PC-3 (cell line): ENCODE measurements at regions not wholly inside any gene's neighbourhood (a gene's known extent, or its start where the extent isn't known, plus 50 kb on each side); places are given as distances from the start of the nearest gene placed in this dataset.

Source experiments
- ATAC-seq: fragments of 200-7000 bp; cut with Tn5 transposase; 2 replicates; pipeline ENCODE4 v1.9.1; 2020; ENCODE audit warnings: mild to moderate bottlenecking, moderate library complexity
- BruUV-seq: library from RNA; stranded (reverse); fragments of 400-500 nt; replicated peaks from 2 replicates; lab custom pipeline; 2021; lab: Mats Ljungman, UMichigan
- CTCF ChIA-PET: fragments of 300-600 bp; sonication (Branson Sonifier 250); formaldehyde crosslinking; loops from one replicate; lab custom pipeline; 2022; ENCODE audit warnings: antibody characterized with exemption; lab: Charles Lee
- POLR2A ChIA-PET: fragments of 300-600 bp; sonication (Branson Sonifier 250); formaldehyde crosslinking; loops from one replicate; lab custom pipeline; 2022; ENCODE audit warnings: antibody characterized with exemption; ENCODE audit not compliant: unreplicated experiment; lab: Charles Lee
- DNase-seq: peaks from one replicate; pipeline ENCODE4 v3.0.0-alpha.2; 2015
- H2AFZ ChIP-seq: fragments of 300-600 bp; sonication (generic); 2 replicates; pipeline ENCODE4 v1.6.0; 2016; ENCODE audit warnings: antibody characterized with exemption, low read length
- H3F3A ChIP-seq: fragments of 300-600 bp; sonication (generic); one replicate; pipeline ENCODE4 v1.6.0; 2017; ENCODE audit warnings: antibody characterized with exemption, low read length, control low read depth, mild to moderate bottlenecking; ENCODE audit not compliant: unreplicated experiment
- H3K27ac ChIP-seq: fragments of 300-600 bp; sonication (generic); 2 replicates; pipeline ENCODE4 v1.5.1; 2016; ENCODE audit warnings: mild to moderate bottlenecking, low read length
- H3K27me3 ChIP-seq: fragments of 300-600 bp; sonication (generic); 2 replicates; pipeline ENCODE4 v1.6.1; 2016; ENCODE audit warnings: low read length, mixed read lengths
- H3K36me3 ChIP-seq: fragments of 300-600 bp; sonication (generic); 2 replicates; pipeline ENCODE4 v1.6.1; 2016; ENCODE audit warnings: low read depth, mixed run types, low read length, mixed read lengths
- H3K4me1 ChIP-seq: fragments of 300-600 bp; sonication (generic); 2 replicates; pipeline ENCODE4 v1.5.1; 2016; ENCODE audit warnings: low read length; ENCODE audit not compliant: insufficient read depth
- H3K4me2 ChIP-seq: fragments of 300-600 bp; sonication (generic); 2 replicates; pipeline ENCODE4 v1.6.0; 2016; ENCODE audit warnings: low read length
- H3K4me3 ChIP-seq: fragments of 300-600 bp; sonication (generic); 2 replicates; pipeline ENCODE4 v1.5.1; 2016; ENCODE audit warnings: mild to moderate bottlenecking, low read length, mixed read lengths
- H3K79me2 ChIP-seq: fragments of 300-600 bp; sonication (generic); 2 replicates; pipeline ENCODE4 v1.6.1; 2017; ENCODE audit warnings: low read length, mixed read lengths
- H3K9ac ChIP-seq: fragments of 300-600 bp; sonication (generic); 2 replicates; pipeline ENCODE4 v1.6.0; 2016; ENCODE audit warnings: mild to moderate bottlenecking, low read length
- H3K9me2 ChIP-seq: fragments of 300-600 bp; sonication (generic); replicated peaks from 2 replicates; pipeline ENCODE4 v1.6.1; 2016; ENCODE audit warnings: mixed run types, low read length, mixed read lengths
- H3K9me3 ChIP-seq: fragments of 300-600 bp; sonication (generic); 2 replicates; pipeline ENCODE4 v1.6.1; 2016; ENCODE audit warnings: low read length, mixed read lengths
- H4K20me1 ChIP-seq: fragments of 300-600 bp; sonication (generic); 2 replicates; pipeline ENCODE4 v1.6.1; 2016; ENCODE audit warnings: low read length, mixed read lengths
- CTCF ChIP-seq: fragments of 300-600 bp; sonication (generic); conservative IDR thresholded peaks from 2 replicates; pipeline ENCODE4 v1.5.1; 2017; ENCODE audit warnings: antibody characterized with exemption, low read depth, mild to moderate bottlenecking, low read length
- EZH2 ChIP-seq: fragments of 300-600 bp; sonication (generic); IDR thresholded peaks from one replicate; pipeline ENCODE4 v1.6.1; 2017; ENCODE audit warnings: antibody characterized with exemption, mild to moderate bottlenecking, low read length; ENCODE audit not compliant: unreplicated experiment
- EZH2phosphoT487 ChIP-seq: fragments of 300-600 bp; sonication (generic); IDR thresholded peaks from 2 replicates; pipeline ENCODE4 v1.6.1; 2018; ENCODE audit warnings: mild to moderate bottlenecking, antibody characterized with exemption, low read length, borderline replicate concordance
- intact Hi-C: fragments of 100-400 bp; cut with micrococcal nuclease; formaldehyde crosslinking; loops from 2 replicates; pipeline ENCODE4 v1.9.0; 2023

DNA sequence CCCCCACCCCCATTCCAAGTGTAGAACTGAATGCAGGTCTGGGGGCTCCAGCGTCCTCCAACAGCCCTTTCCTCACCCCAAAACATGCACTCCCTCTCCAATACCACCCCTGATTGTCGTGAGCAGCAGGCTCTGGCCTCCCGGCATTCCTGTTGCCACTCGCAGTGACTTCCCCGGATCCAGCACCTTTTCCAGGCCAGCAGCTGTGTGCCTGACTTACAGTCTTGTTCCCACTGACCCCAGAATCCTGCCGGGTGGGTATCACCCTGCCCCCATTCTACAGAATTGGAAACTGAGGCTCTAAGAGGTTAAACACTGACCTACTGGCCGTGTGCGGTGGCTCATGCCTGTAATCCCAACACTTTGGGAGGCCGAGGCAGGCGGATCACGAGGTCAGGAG lies 127.2 kb downstream of the OLFM1 start:
- Histone ChIP-seq H3K79me2 (no peaks in the 10 kb centered on the region), H3F3A (no peaks in the 10 kb centered on the region), H3K36me3 (no peaks in the 10 kb centered on the region), H3K9me3 (no peaks in the 10 kb centered on the region), H2AFZ (no peak overlapping the region), H3K4me2 (no peak overlapping the region), H3K27me3 (peaks cover 38% of the 10 kb centered on the region), H3K9me2 (no peaks in the 10 kb centered on the region), H4K20me1 (no peaks in the 10 kb centered on the region), H3K9ac (no peak overlapping the region), H3K4me1 (no peaks in the 10 kb centered on the region), H3K4me3 (no peak overlapping the region), H3K27ac (no peak overlapping the region)
- DNase-seq (no peak), ATAC-seq (no peak)
- CTCF ChIA-PET, result no interaction called here
- intact Hi-C loops, result no loop called here
- no TSS peak for BruUV-seq
- POLR2A ChIA-PET, result no interaction called here
- TF ChIP-seq EZH2phosphoT487 (no peak), CTCF (no peak), EZH2 (no peak)

- Histone ChIP-seq H3K9me3 (no peaks in the 10 kb centered on the region), H4K20me1 (no peaks in the 10 kb centered on the region), H3K4me2 (no peak overlapping the region), H3K36me3 (no peaks in the 10 kb centered on the region), H3K9ac (no peak overlapping the region), H3K27ac (no peak overlapping the region), H3K4me1 (no peaks in the 10 kb centered on the region), H3K27me3 (peaks cover 38% of the 10 kb centered on the region), H3K4me3 (no peak overlapping the region), H2AFZ (no peak overlapping the region), H3K79me2 (no peaks in the 10 kb centered on the region), H3K9me2 (no peaks in the 10 kb centered on the region), H3F3A (no peaks in the 10 kb centered on the region)
- DNase-seq (peak; percentile 1), ATAC-seq (no peak)
- intact Hi-C loops, result no loop called here
- TF ChIP-seq EZH2phosphoT487 (no peak), CTCF (no peak), EZH2 (no peak)
- CTCF ChIA-PET, result no interaction called here
- POLR2A ChIA-PET, result no interaction called here
- no TSS peak for BruUV-seq
Observed at GRCh38 chr9:135215571-135216161, 128.2 kb downstream of the OLFM1 start.

- Histone ChIP-seq H4K20me1 (no peaks in the 10 kb centered on the region), H3K4me2 (no peak overlapping the region), H3K4me3 (no peak overlapping the region), H3K36me3 (no peaks in the 10 kb centered on the region), H3K9ac (no peak overlapping the region), H3K79me2 (no peaks in the 10 kb centered on the region), H3F3A (no peaks in the 10 kb centered on the region), H3K27me3 (peaks cover 38% of the 10 kb centered on the region), H3K27ac (no peak overlapping the region), H3K4me1 (no peaks in the 10 kb centered on the region), H3K9me2 (no peaks in the 10 kb centered on the region), H2AFZ (no peak overlapping the region), H3K9me3 (no peaks in the 10 kb centered on the region)
- no TSS peak for BruUV-seq
- ATAC-seq (no peak), DNase-seq (no peak)
- intact Hi-C loops, result no loop called here
- ChIA-PET CTCF (no interaction called here), POLR2A (interaction anchor here (0.6 kb wide), 1 partner anchor 260 kb away, joined by 9 read pairs; no protein-coding TSS in a partner anchor)
- TF ChIP-seq EZH2phosphoT487, result no peak
- TF ChIP-seq CTCF, result no peak
- TF ChIP-seq EZH2, result no peak
Observed at GRCh38 chr9:135216236-135216635, 128.8 kb downstream of the OLFM1 start.
